ENCODE measurements at regions not wholly inside any gene's neighbourhood (a gene's known extent, or its start where the extent isn't known, plus 50 kb on each side); places are given as distances from the start of the nearest gene placed in this dataset.
A peak's percentile ranks its signal among the peaks of the same experiment; 100 is the strongest.

- DNase-seq (ENCODE audit: low read depth) = no peak
- TF ChIP-seq, protein P1, sequence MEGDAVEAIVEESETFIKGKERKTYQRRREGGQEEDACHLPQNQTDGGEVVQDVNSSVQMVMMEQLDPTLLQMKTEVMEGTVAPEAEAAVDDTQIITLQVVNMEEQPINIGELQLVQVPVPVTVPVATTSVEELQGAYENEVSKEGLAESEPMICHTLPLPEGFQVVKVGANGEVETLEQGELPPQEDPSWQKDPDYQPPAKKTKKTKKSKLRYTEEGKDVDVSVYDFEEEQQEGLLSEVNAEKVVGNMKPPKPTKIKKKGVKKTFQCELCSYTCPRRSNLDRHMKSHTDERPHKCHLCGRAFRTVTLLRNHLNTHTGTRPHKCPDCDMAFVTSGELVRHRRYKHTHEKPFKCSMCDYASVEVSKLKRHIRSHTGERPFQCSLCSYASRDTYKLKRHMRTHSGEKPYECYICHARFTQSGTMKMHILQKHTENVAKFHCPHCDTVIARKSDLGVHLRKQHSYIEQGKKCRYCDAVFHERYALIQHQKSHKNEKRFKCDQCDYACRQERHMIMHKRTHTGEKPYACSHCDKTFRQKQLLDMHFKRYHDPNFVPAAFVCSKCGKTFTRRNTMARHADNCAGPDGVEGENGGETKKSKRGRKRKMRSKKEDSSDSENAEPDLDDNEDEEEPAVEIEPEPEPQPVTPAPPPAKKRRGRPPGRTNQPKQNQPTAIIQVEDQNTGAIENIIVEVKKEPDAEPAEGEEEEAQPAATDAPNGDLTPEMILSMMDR (conservative IDR thresholded peaks at IDR 0.05; ENCODE audit: low read depth, low read length) = no peak
Measured at GRCh38 chr5:122258241-122258640, 53.8 kb upstream of the SNCAIP start.

DNA sequence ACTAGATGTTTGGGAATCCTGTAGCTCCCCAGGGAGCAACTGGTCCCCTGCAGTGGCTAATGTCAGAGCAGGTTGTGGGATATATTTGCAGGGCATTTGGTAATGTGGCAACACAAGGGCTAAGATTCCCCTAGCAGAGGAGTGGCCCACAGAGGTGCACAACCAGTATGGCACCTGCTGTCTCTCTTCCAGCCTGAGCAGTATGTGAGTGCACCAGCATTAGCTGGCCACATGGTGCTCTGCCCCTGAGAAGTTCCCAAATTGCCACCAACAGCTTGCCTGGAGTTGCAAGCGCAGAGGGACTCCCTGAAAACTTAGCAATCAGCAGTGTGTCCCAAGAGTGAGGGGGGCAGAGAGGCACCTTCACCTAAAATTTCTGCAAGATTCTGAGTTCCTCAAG is 53.2 kb upstream of the SNCAIP start:
- DNase-seq (ENCODE audit: low read depth) = no peak
- TF ChIP-seq, protein P1 (conservative IDR thresholded peaks at IDR 0.05; ENCODE audit: low read depth, low read length) = no peak
- no peak overlapping the region for H3K4me3 ChIP-seq (ENCODE audit: low read length)

More at GRCh38 chr5:122258241-122258640, 53.8 kb upstream of the SNCAIP start:
- no peak overlapping the region for H3K4me3 ChIP-seq (ENCODE audit: low read length)

DNA sequence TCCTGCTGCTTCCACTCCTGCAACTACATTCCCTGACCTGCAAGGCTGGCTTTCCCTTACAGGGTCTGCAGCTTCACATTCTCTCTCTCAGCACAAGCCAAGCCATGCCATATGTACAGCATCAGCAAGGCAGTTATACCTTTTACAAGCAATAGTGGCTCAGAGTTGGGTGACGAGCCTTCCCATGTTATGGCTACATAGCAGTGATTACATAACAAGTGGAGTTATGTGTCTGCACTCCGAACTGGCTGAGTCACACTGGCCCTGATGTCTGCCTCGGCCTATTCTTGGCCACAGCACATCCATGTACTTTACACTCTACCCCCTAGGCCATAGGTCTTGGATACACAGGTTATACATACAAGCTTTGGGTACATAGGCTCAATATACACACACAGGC is 52.0 kb upstream of the SNCAIP start:
- peak; percentile 20 for DNase-seq (ENCODE audit: low read depth)
- TF ChIP-seq, protein P1 (conservative IDR thresholded peaks at IDR 0.05; ENCODE audit: low read depth, low read length) = no peak
- no peak overlapping the region for H3K4me3 ChIP-seq (ENCODE audit: low read length)

DNA sequence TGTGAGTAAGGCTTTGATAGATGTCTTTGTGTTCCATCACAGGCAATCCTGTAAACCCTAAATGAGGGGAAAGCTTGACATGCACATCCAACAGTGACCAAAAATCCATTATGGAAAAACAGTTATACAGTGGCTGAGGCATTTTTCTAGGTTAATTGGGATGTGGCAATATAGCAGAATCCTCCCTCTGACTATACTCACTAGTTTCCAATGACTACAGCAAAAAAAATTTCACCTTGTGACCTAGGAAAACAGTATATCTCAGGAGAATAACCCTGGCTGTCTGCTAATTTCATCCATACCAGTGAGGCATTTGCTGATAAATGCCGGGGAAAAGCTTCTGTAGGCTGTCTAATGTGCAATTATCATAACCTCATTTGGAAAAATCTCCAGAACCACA is 49.9 kb upstream of the SNCAIP start:
- H3K4me3 ChIP-seq (ENCODE audit: low read length) = no peak overlapping the region
- DNase-seq (ENCODE audit: low read depth) = no peak
- TF ChIP-seq, protein P1 (conservative IDR thresholded peaks at IDR 0.05; ENCODE audit: low read depth, low read length) = no peak
